ENCODE measurements at regions not wholly inside any gene's neighbourhood (a gene's known extent, or its start where the extent isn't known, plus 50 kb on each side); places are given as distances from the start of the nearest gene placed in this dataset.

DNA sequence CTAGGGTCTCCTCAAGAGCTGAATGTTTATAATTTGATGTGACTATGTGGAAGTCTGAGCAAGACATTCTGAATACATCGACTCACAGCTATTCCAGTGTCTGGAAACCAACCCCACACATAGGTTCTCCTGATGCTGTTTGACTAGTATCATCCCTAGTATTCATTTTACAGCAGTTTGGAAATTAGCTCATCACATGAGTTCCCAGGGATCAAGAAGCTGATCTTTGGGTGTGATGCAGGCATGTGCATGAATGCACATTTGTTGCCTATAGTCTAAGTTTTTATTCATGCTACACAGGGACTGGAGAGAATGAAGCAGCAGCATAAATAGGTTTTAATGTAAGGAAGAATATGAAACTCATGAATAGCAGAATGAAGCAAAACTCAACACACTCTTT is 284.3 kb upstream of the SPRED2 start:
- no peak for DNase-seq

GRCh38 chr2:65715323-65715722 is 282.9 kb upstream of the SPRED2 start:
- no peak for DNase-seq

GRCh38 chr2:65714866-65715265 is 282.5 kb upstream of the SPRED2 start:
- DNase-seq, result no peak

DNA sequence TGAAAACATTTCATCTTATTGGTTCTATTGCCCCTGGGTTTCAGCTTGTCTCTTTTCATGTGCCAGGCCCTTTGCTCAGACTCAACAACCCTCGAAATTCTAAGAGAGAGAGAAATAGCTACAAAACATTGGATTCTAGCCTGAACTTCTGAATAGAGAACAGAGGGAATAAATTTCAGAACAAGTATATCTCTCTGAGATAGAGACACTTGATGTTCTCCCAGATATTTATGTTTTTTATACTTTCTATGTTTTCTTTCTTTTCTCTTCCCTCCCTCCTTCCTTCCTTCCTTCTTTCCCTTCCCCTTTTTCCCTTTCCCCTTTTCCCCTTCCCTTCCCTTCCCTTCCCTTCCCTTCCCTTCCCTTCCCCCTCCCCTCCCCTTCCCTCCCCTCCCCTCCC is 279.5 kb upstream of the SPRED2 start:
- DNase-seq, result no peak

DNA sequence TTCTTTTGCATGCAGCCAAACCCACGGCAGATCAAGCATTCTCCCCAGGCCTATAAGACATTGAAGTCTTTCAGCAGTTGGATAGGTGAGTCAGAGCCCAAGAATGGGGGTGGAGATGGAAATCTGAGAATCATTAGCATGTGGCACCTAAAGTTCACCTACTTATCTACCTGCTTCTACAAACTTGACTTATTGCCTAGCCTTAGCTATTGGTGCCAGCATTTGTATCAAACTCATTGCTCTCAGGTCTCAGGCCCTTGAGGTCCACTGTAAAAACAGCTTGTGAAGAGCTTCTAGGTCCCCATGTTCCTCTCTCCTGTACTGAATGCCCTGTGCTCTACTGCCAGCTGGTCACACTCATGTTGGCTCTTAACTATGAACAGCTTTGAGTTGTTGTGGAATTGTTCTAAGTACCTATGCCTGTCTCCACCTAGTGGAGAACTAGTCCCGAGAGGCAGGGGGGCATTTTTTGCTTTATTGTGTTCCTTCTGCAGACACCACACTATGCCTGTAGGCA is 278.4 kb upstream of the SPRED2 start:
- DNase-seq, result no peak

DNA sequence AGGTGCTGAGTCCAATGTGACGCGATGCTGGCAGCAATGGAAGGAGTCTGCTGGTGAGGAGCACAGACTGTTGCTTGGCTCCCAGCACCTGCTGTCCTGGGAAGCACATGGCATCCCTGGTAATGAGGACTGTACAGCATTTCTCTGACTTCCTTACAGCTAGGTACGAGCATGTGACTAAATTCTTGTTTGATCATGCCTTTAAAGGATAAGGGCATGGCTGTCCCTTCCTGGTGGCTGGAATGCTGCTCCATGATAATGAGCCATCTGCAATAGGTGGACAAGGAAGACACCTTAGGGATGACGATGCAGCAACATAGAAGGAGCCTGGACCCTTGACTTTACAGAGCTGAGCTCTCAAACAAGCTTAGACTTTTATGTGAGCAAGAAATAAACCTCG is 278.0 kb upstream of the SPRED2 start:
- no peak for DNase-seq

DNA sequence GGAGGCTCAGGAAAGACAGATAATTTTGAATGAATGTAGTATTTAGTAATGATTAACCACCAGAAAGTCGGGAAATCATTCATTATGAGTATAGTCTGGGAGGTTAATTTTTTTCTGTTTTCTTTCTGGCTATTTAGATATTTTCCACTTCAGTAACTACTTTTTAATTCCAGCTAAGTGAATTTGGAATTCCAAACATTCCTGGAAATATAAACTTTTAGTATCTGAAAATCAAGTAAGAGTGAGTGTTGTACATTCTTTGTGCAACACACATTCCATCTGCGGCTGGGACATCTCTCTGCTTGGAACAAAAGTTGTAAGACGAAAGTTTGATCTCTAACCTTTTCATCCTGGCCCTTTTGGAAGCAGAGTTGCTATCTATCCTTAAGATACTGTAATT is 275.7 kb upstream of the SPRED2 start:
- DNase-seq, result no peak

- DNase-seq, result no peak
Observed at GRCh38 chr2:65706411-65706810, 274.0 kb upstream of the SPRED2 start.

GRCh38 chr2:65701191-65701590 is 268.8 kb upstream of the SPRED2 start:
- DNase-seq, result no peak

DNA sequence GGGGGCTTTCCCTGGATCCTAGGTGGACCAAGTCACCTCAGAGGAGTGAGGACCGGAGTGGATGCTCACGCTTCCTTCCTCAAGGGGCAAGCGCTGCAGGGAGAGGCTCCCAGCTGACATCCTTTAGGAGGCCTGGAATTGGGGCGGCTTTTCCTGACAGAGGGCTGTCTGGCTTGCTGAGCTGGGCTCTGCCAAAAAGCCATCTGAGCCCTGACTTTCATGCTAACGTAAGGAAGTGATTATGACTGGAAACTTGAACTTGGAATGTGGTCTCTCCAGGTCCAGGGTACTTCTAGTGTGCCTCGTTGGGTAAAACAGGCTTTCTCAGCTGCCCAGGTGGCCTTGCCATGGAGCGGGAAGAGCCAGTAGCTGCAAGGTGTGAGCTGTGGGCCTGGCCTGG is 268.3 kb upstream of the SPRED2 start:
- DNase-seq, result no peak

GRCh38 chr2:65700004-65700651 is 267.7 kb upstream of the SPRED2 start:
- no peak for DNase-seq

DNA sequence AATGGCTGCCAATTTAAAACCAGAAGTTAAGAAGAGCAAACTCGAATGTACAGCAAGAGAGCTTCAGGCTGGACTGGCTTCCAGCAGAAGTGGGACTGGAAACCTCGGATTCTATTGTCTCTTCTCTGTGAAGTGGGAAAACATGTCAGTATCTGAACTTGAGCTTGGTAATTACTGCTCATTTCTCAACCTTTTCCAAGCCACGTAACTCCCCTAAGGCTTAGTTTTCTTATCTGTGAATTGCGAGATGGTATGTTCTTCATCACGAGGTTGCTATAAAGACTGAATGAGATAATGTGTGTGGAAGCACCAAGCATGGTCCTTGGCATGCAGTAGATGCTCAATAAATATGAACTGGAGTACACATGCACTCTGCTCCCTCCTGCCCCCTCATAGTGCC is 259.4 kb upstream of the SPRED2 start:
- DNase-seq, result no peak

- DNase-seq, result no peak
Observed at GRCh38 chr2:65688141-65688886, 255.9 kb upstream of the SPRED2 start.

GRCh38 chr2:65687614-65688013 is 255.2 kb upstream of the SPRED2 start:
- no peak for DNase-seq

GRCh38 chr2:65686928-65687521 is 254.6 kb upstream of the SPRED2 start:
- no peak for DNase-seq

- no peak for DNase-seq
Observed at GRCh38 chr2:65681503-65681902, 249.1 kb upstream of the SPRED2 start.

DNA sequence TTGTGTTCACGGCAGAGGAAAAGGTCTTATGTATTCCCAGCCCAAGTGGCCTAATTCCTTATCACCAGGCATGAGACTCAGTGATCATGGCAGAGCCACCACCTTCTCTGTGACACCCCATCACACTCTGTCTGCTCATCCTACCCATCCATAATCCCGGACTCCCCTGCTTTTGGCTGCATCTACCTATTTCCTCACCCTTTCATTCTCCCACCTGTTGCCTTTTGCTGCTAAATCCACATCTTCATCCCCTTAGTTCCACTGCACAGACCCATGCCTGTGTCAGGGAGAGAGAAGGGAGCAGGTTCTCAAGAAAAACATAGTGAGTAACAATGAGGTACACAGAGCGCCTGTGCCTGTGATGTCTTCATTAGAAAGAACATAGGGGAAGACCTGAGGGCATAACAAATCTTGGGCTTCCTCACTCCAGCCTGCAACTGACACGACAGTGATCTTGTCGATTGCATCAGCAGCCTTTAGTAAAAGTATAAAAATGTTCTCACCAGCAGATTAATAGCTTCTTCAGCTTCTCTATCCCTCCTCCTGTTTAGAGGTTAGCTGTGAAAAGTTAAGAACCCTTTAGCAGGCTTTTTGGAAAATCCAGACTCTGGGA is 246.5 kb upstream of the SPRED2 start:
- DNase-seq, result no peak

DNA sequence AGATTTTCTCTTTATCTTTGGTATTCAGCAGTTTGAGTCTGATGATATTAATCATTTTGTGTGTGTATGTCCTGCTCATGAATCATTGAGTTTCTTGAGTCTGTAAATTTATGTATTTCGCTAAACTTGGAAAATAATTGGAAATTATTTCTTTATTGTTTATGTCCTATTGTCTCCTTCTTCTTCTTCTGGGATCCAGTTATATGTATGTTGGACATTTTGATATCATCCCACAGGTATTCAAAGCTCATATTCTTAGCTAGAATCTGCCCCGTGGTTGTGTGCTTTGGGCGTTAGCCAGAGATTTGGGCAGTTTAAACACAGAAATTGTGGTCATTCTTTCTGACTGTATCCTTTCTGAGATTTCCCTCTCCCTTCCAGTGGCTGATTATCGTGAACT is 243.0 kb upstream of the SPRED2 start:
- no peak for DNase-seq

DNA sequence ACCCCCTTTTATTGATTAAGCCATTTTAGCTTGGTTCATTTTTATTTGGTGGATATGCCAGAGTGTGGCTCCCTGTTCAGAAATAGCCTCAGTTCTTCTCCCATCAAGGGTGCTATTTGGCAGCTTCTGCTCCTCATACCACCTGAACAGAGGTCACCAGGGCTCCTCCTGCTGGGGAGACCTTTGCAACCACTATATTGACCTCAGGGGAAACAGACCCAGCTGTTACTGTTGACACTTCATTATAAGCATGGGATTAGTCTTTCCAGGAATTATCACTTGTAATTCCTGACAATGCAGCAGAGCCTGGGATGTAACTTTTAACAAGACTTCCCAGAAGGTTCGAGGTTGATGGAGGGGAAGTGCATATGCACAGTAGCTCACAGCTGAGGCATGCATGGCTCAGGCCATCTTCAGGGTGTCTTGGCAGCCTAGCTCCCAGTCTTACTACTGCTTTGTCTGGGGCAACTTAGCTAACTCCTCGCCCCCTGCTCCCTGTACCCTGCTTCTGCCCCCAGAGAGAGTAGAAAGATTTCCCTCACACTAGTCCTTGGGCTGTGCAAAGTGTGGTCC is 239.4 kb upstream of the SPRED2 start:
- DNase-seq, result no peak

GRCh38 chr2:65669574-65669973 is 237.2 kb upstream of the SPRED2 start:
- DNase-seq, result no peak

DNA sequence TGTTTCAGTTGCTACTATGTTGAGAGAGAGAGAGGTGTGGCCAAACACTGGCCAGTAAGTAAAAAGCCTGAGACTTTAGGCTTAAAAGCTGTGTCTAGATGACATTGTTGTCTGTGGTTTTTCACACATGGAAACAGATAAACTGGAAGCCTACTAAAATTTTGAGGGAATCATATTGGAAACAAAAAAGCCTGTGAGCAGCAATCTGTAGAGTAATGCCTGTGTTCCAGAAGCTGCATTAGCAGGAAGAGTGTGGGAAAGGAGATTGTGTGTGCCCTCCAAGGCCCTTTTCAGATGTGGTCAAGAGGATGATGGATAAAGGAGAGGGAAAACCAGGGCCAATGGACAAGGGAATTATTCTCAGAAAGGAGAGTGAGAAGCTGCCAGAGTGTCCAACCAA is 236.3 kb upstream of the SPRED2 start:
- DNase-seq, result no peak

- DNase-seq, result peak; percentile 7
Observed at GRCh38 chr2:65666156-65666725, 233.8 kb upstream of the SPRED2 start.

- DNase-seq, result no peak
Observed at GRCh38 chr2:65664931-65665330, 232.5 kb upstream of the SPRED2 start.

Data from stimulated activated CD4-positive, alpha-beta T cell treated with anti-CD3 and anti-CD28 coated beads, Interleukin-15, amount 100 ng/mL, for 24 hours (primary cell).